ENCODE measurements at regions not wholly inside any gene's neighbourhood (a gene's known extent, or its start where the extent isn't known, plus 50 kb on each side); places are given as distances from the start of the nearest gene placed in this dataset.

GRCh38 chr10:90982406-90983008, 61.6 kb upstream of the ANKRD1 start:
- H2AFZ ChIP-seq (ENCODE audit: low read depth), result no peak overlapping the region
- H3K27ac ChIP-seq (ENCODE audit: low read depth in 2 of 2, low read length in 1 of 2), result no peak overlapping the region
- no peak for DNase-seq
- POLR2A ChIA-PET, result no interaction called here
- no peaks in the 10 kb centered on the region for H4K20me1 ChIP-seq (ENCODE audit: insufficient read depth)
- H3K36me3 ChIP-seq (replicated peaks in 1 of 2; ENCODE audit: control insufficient read depth in 1 of 2, insufficient read depth in 2 of 2, low read length in 1 of 2), result no peaks in the 10 kb centered on the region
- H3K4me1 ChIP-seq (ENCODE audit: control insufficient read depth in 1 of 2, insufficient read depth in 2 of 2, low read depth in 1 of 2, low read length in 1 of 2), result no peaks in the 10 kb centered on the region
- no peak overlapping the region for H3K4me3 ChIP-seq (ENCODE audit: low read depth in 2 of 2, low read length in 1 of 2)
- H3K79me2 ChIP-seq (ENCODE audit: insufficient read depth), result no peaks in the 10 kb centered on the region
- no peak overlapping the region for H3K4me2 ChIP-seq
- 84% methylated on average over 10 of the region's 10 CpGs for WGBS (ENCODE audit: low lambda C conversion rate)
- H3K9ac ChIP-seq, result no peak overlapping the region
- CTCF ChIA-PET, result interaction anchor here (0.9 to 2.1 kb wide), 2 partner anchors 15 to 316 kb away, joined by 3 to 8 read pairs; no protein-coding TSS in a partner anchor
- H3K9me3 ChIP-seq, result no peaks in the 10 kb centered on the region
- H3K9me2 ChIP-seq, result no peaks in the 10 kb centered on the region
- no peaks in the 10 kb centered on the region for H3F3A ChIP-seq (replicated peaks; ENCODE audit: insufficient read depth)
- no peaks in the 10 kb centered on the region for H3K27me3 ChIP-seq (ENCODE audit: insufficient read depth)
- TF ChIP-seq EP300 (IDR thresholded peaks at IDR 0.05; ENCODE audit: borderline replicate concordance in 1 of 2, low read depth in 1 of 2, low read length in 1 of 2) (no peak), SIN3A (IDR thresholded peaks at IDR 0.05; ENCODE audit: borderline replicate concordance, low read depth, low read length) (no peak)

GRCh38 chr10:90983914-90984549, 63.1 kb upstream of the ANKRD1 start:
- Histone ChIP-seq H2AFZ (ENCODE audit: low read depth) (no peak overlapping the region), H3K4me3 (ENCODE audit: low read depth in 2 of 2, low read length in 1 of 2) (no peak overlapping the region), H3K4me1 (ENCODE audit: control insufficient read depth in 1 of 2, insufficient read depth in 2 of 2, low read depth in 1 of 2, low read length in 1 of 2) (no peaks in the 10 kb centered on the region), H3K9me3 (no peaks in the 10 kb centered on the region), H3F3A (replicated peaks; ENCODE audit: insufficient read depth) (no peaks in the 10 kb centered on the region), H3K27me3 (ENCODE audit: insufficient read depth) (no peaks in the 10 kb centered on the region), H3K9me2 (no peaks in the 10 kb centered on the region), H3K27ac (ENCODE audit: low read depth in 2 of 2, low read length in 1 of 2) (no peak overlapping the region), H4K20me1 (ENCODE audit: insufficient read depth) (no peaks in the 10 kb centered on the region), H3K36me3 (replicated peaks in 1 of 2; ENCODE audit: control insufficient read depth in 1 of 2, insufficient read depth in 2 of 2, low read length in 1 of 2) (no peaks in the 10 kb centered on the region), H3K4me2 (no peak overlapping the region), H3K9ac (no peak overlapping the region), H3K79me2 (ENCODE audit: insufficient read depth) (no peaks in the 10 kb centered on the region)
- TF ChIP-seq, protein P1, sequence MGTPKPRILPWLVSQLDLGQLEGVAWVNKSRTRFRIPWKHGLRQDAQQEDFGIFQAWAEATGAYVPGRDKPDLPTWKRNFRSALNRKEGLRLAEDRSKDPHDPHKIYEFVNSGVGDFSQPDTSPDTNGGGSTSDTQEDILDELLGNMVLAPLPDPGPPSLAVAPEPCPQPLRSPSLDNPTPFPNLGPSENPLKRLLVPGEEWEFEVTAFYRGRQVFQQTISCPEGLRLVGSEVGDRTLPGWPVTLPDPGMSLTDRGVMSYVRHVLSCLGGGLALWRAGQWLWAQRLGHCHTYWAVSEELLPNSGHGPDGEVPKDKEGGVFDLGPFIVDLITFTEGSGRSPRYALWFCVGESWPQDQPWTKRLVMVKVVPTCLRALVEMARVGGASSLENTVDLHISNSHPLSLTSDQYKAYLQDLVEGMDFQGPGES (IDR thresholded peaks at IDR 0.05; ENCODE audit: low read depth, low read length), result no peak
- TF ChIP-seq GABPA (IDR thresholded peaks at IDR 0.05; ENCODE audit: low read depth) (no peak), USF2 (IDR thresholded peaks at IDR 0.05; ENCODE audit: borderline replicate concordance, low read depth, low read length) (no peak), RXRA (IDR thresholded peaks at IDR 0.05; ENCODE audit: borderline replicate concordance, low read depth) (no peak), FOSL2 (IDR thresholded peaks at IDR 0.05; ENCODE audit: borderline replicate concordance, low read depth) (no peak), SIN3A (IDR thresholded peaks at IDR 0.05; ENCODE audit: borderline replicate concordance, low read depth, low read length) (no peak), SMC3 (IDR thresholded peaks at IDR 0.05; ENCODE audit: low read depth, low read length) (no peak), RAD21 (IDR thresholded peaks at IDR 0.05; ENCODE audit: low read length) (no peak), FOXJ3 (CRISPR knock-in tag; IDR thresholded peaks at IDR 0.05) (no peak), EP300 (IDR thresholded peaks at IDR 0.05; ENCODE audit: borderline replicate concordance in 1 of 2, low read depth in 1 of 2, low read length in 1 of 2) (no peak), MXI1 (IDR thresholded peaks at IDR 0.05; ENCODE audit: low read depth, low read length) (no peak), TAF1 (IDR thresholded peaks at IDR 0.05; ENCODE audit: borderline replicate concordance, low read depth, low read length) (no peak), MEF2A (IDR thresholded peaks at IDR 0.05; ENCODE audit: borderline replicate concordance, low read depth) (no peak), CHD2 (IDR thresholded peaks at IDR 0.05; ENCODE audit: low read length, partially characterized antibody) (no peak), ELF1 (IDR thresholded peaks at IDR 0.05) (no peak), RFX5 (IDR thresholded peaks at IDR 0.05; ENCODE audit: low read length) (no peak), MAX (IDR thresholded peaks at IDR 0.05; ENCODE audit: low read depth) (no peak), ZBTB33 (IDR thresholded peaks at IDR 0.05; ENCODE audit: borderline replicate concordance, low read depth) (no peak)
- TF ChIP-seq, protein P2, sequence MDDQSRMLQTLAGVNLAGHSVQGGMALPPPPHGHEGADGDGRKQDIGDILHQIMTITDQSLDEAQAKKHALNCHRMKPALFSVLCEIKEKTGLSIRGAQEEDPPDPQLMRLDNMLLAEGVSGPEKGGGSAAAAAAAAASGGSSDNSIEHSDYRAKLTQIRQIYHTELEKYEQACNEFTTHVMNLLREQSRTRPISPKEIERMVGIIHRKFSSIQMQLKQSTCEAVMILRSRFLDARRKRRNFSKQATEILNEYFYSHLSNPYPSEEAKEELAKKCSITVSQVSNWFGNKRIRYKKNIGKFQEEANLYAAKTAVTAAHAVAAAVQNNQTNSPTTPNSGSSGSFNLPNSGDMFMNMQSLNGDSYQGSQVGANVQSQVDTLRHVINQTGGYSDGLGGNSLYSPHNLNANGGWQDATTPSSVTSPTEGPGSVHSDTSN (IDR thresholded peaks at IDR 0.05), result no peak
- DNase-seq, result no peak
- POLR2A ChIA-PET, result no interaction called here
- WGBS (ENCODE audit: low lambda C conversion rate), result 82% methylated on average over 5 of the region's 6 CpGs
- CTCF ChIA-PET, result no interaction called here

All from SK-N-SH (cell line).